GM19023 (cell line): ENCODE measurements at regions not wholly inside any gene's neighbourhood (a gene's known extent, or its start where the extent isn't known, plus 50 kb on each side); places are given as distances from the start of the nearest gene placed in this dataset.

Experiments
- ATAC-seq: cut with Tn5 transposase; IDR thresholded peaks from one replicate; pipeline ENCODE4 v1.9.1; 2021; ENCODE audit warnings: mild to moderate bottlenecking, moderate library complexity; ENCODE audit not compliant: unreplicated experiment

DNA sequence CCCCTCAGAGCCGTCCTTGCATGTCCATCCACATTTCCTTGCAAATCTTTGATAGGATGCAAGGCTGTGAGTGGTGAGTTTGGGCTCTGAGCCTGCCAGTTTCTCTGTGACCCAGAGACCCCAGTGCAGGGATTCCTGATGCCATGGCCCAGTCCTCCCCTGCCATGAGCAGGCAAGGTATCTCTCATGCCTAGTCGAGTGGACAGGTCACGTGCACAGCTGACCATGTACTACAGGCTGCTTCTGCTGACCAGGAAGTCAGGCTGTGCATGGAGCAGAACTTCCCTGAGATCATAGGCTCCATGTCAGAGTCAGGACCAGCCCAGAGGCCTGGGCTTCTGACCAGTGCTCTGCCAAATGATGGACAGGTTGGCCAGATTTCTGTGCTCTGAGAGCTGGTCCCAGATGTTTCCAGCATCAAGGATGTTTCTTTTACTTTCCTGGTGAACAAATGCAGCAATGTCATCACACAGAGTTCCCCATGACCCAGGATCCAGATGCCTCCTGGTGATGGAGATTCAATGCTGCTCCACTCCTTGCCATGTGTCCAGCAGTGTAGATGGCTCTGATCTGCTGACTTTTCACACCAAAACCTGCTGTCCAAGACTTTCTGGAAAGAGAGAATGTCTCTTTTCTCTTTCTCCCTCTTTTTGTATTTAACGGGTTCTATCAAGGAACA is 321.6 kb upstream of the HS6ST1 start:
- ATAC-seq: no peak

GRCh38 chr2:128640845-128641360 is 322.2 kb upstream of the HS6ST1 start:
- ATAC-seq: no peak

GRCh38 chr2:128641421-128642080 is 322.9 kb upstream of the HS6ST1 start:
- ATAC-seq: no peak

GRCh38 chr2:128642316-128642715 is 323.6 kb upstream of the HS6ST1 start:
- ATAC-seq: no peak

- no peak for ATAC-seq
Observed at GRCh38 chr2:128642821-128643220, 324.2 kb upstream of the HS6ST1 start.

- ATAC-seq: no peak
Observed at GRCh38 chr2:128643221-128644065, 324.8 kb upstream of the HS6ST1 start.

- ATAC-seq: no peak
Observed at GRCh38 chr2:128644156-128644555, 325.5 kb upstream of the HS6ST1 start.

- no peak for ATAC-seq
Observed at GRCh38 chr2:128644718-128645256, 326.1 kb upstream of the HS6ST1 start.

DNA sequence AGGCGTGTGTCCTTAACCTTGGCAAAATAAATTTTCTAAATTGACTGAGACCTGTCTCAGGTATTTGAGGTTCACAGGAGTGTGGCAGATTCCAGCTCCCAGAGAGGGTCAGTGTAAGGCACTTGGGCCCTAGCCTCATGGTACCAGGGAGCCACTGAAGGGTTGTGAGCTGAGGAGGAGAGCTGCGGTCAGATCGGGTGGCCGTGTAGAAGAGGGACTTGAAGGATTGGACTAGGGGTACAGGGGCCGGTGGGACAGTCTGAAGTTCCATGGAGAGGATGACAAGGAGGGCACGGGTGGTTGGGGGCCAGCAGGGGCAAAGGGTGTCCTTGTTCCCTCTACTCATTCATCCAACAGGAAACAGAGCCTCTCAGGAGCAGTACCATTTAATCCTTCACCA is 327.0 kb upstream of the HS6ST1 start:
- no peak for ATAC-seq

GRCh38 chr2:128646091-128646490 is 327.4 kb upstream of the HS6ST1 start:
- ATAC-seq: no peak

- no peak for ATAC-seq
Observed at GRCh38 chr2:128646691-128647090, 328.0 kb upstream of the HS6ST1 start.

- no peak for ATAC-seq
Observed at GRCh38 chr2:128651000-128651399, 332.3 kb upstream of the HS6ST1 start.

DNA sequence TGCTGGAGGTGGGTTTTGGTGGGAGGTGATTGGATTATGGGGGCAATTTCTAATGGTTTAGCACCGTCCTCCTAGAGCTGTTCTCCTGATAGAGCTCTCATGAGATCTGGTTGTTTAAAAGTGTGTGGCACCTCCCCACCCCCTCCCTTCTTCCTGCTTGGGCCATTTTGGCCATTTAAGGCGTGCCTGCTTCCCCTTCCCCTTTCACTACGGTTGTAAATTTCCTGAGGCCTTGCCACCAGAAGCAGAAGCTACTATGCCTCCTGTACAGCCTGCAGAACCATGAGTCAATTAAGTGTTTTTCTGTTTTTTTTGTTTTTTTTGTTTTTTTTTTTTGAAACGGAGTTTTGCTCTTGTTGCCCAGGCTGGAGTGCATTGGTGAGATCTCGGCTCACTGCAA is 335.7 kb upstream of the HS6ST1 start:
- no peak for ATAC-seq

- ATAC-seq: no peak
Observed at GRCh38 chr2:128660836-128661235, 342.2 kb upstream of the HS6ST1 start.

DNA sequence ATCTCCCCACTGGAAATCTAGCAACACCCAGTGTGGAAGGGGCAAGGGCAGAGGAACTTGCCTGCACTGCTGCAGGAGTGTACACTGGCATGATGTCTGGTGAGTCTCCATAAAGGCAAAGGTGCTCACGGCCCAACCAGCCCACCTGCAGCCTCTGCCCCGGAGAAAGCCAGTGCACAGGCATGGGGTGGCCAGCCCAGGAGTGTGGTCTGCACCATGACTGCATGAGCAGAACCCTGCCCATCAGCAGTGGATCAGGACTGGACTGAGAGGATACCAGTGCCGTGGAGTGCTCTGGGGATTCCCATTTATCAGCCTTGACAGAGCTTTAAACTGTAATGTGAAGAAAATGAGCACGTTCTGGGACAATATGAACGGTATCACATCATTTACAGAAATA is 342.6 kb upstream of the HS6ST1 start:
- no peak for ATAC-seq

GRCh38 chr2:128662051-128662471 is 343.4 kb upstream of the HS6ST1 start:
- no peak for ATAC-seq

GRCh38 chr2:128663371-128664050 is 344.8 kb upstream of the HS6ST1 start:
- ATAC-seq: no peak

DNA sequence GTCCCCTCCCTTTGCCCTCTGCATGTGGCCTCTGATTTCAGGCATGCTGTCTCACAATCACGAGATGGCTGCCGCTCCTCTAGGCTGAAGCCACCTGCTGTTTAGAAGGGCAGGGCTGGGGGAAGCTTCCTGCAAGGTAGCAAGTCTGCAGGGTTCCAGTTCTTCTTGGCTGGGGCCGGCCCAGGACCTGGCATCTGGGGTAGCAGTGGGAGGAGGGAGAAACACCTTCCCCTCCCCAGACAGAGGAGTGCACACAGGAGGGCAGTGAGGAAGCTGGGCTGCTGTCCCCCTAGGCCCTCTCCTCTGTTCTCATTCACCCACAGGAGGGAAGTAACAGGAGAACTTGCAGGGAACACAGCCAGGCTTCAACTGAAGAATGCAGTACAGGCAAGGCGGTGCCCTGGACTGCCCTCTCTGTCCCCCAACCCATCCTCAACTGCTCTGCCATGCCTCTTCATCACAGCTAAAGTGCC is 345.9 kb upstream of the HS6ST1 start:
- no peak for ATAC-seq

DNA sequence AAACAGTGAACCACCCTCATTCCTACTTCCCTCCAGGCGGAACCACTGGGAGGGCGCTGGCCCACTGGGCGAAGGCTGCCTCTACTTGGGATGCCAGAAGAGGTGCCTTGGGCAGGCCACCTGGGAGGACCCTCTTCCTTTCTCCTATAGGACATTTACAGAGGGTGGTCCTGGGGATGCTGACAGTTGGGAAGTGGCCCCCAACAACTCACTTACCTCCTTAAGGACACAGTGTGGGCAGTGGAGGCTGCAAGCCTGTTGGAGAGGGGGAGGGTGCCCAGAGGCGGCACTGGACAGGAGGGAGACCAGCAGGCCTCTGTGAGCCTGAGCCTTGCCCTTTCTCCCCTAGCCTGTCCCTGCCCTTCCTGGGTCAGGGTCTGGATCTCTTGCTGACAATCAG is 346.4 kb upstream of the HS6ST1 start:
- no peak for ATAC-seq

- no peak for ATAC-seq
Observed at GRCh38 chr2:128666596-128666995, 347.9 kb upstream of the HS6ST1 start.

- no peak for ATAC-seq
Observed at GRCh38 chr2:128667391-128667790, 348.7 kb upstream of the HS6ST1 start.
